ENCODE measurements at regions not wholly inside any gene's neighbourhood (a gene's known extent, or its start where the extent isn't known, plus 50 kb on each side); places are given as distances from the start of the nearest gene placed in this dataset.

GRCh38 chr4:147340591-147341120 is 140.2 kb upstream of the EDNRA start:
- Histone ChIP-seq H3K27ac (peak overlapping the region in 2 of 5 donors; percentile 19 to 61), H3K36me3 (no peaks in the 10 kb centered on the region), H3K27me3 (no peaks in the 10 kb centered on the region), H3K4me3 (no peak overlapping the region), H3K9me3 (no peaks in the 10 kb centered on the region), H3K4me1 (peaks cover 0 to 10% (median 4%) of the 10 kb centered on the region in 4 donors)
- no peak for TF ChIP-seq POLR2A (IDR thresholded peaks at IDR 0.05)
- no peak for TF ChIP-seq POLR2AphosphoS5 (IDR thresholded peaks at IDR 0.05)
- TF ChIP-seq, protein P1, sequence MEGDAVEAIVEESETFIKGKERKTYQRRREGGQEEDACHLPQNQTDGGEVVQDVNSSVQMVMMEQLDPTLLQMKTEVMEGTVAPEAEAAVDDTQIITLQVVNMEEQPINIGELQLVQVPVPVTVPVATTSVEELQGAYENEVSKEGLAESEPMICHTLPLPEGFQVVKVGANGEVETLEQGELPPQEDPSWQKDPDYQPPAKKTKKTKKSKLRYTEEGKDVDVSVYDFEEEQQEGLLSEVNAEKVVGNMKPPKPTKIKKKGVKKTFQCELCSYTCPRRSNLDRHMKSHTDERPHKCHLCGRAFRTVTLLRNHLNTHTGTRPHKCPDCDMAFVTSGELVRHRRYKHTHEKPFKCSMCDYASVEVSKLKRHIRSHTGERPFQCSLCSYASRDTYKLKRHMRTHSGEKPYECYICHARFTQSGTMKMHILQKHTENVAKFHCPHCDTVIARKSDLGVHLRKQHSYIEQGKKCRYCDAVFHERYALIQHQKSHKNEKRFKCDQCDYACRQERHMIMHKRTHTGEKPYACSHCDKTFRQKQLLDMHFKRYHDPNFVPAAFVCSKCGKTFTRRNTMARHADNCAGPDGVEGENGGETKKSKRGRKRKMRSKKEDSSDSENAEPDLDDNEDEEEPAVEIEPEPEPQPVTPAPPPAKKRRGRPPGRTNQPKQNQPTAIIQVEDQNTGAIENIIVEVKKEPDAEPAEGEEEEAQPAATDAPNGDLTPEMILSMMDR (IDR thresholded peaks at IDR 0.05) = no peak
- TF ChIP-seq EP300 (IDR thresholded peaks at IDR 0.05) = no peak
- intact Hi-C loops (cut with DNase I; ENCODE audit: low total_unique reads) = no loop called here
- peak in 1 of 2 donors; percentile 45 for DNase-seq
- WGBS, 5 donors = 53 to 69% (median 56%) methylated on average over 3 of the region's 3 CpGs

DNA sequence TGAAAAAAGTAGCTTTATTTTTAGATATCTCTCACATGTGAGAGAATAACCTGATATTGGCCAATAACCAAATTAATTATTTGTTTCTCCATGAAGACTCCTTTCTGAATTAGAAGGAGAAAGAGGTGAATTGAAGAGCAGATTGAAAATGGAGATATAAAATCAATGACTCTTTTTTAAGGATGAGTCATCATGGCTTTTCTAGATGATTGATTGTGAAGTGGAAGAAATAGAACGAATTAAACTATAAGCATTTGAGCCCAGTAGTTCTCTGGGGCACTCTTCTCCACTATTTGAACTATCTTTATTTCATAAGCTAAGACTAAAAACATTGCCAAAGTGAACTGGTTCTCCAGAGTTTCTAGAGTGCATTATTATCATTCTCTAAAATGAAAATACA is 137.2 kb upstream of the EDNRA start:
- 47 to 73% (median 65%) methylated on average over 1 of the region's 1 CpG for WGBS, 5 donors
- intact Hi-C loops (cut with DNase I; ENCODE audit: low total_unique reads) = no loop called here

GRCh38 chr4:147345662-147346061 is 135.2 kb upstream of the EDNRA start:
- Histone ChIP-seq H3K27ac (no peak overlapping the region), H3K4me3 (no peak overlapping the region), H3K4me1 (peaks cover 0 to 3% (median 1%) of the 10 kb centered on the region in 4 donors), H3K9me3 (no peaks in the 10 kb centered on the region), H3K27me3 (no peaks in the 10 kb centered on the region), H3K36me3 (no peaks in the 10 kb centered on the region)
- intact Hi-C loops (cut with DNase I; ENCODE audit: low total_unique reads) = no loop called here
- TF ChIP-seq POLR2AphosphoS5 (IDR thresholded peaks at IDR 0.05) = no peak
- TF ChIP-seq POLR2A (IDR thresholded peaks at IDR 0.05) = no peak
- TF ChIP-seq, protein P1 (IDR thresholded peaks at IDR 0.05) = no peak
- no peak for TF ChIP-seq EP300 (IDR thresholded peaks at IDR 0.05)
- DNase-seq = no peak
- WGBS, 5 donors = 40 to 65% (median 54%) methylated on average over 1 of the region's 1 CpG

More for the DNA sequence above, 137.2 kb upstream of the EDNRA start:
- H3K4me3 ChIP-seq = no peak overlapping the region
- no peak overlapping the region for H3K27ac ChIP-seq
- no peaks in the 10 kb centered on the region for H3K9me3 ChIP-seq
- no peaks in the 10 kb centered on the region for H3K27me3 ChIP-seq
- no peaks in the 10 kb centered on the region for H3K36me3 ChIP-seq
- TF ChIP-seq POLR2AphosphoS5 (IDR thresholded peaks at IDR 0.05) (no peak), POLR2A (IDR thresholded peaks at IDR 0.05) (no peak), EP300 (IDR thresholded peaks at IDR 0.05) (no peak)
- TF ChIP-seq, protein P1 (IDR thresholded peaks at IDR 0.05) = no peak
- DNase-seq = no peak
- peaks cover 0 to 10% (median 4%) of the 10 kb centered on the region in 4 donors for H3K4me1 ChIP-seq

DNA sequence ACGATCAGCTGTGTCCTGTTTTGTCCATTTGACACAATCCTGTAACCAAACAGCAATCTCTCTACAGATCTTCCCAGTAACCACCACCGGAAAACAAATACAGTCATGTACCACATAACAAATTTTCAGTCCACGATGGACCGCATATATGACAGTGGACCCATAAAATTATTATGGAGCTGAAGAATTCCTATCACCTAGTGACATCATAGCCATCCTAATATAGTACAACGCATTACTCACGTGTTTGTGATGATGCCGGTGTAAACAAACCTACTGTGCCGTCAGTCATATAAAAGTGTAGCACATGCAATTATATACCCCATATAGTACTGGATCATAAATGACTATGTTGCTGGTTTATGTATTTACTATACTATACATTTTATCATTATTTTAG is 133.7 kb upstream of the EDNRA start:
- H3K9me3 ChIP-seq = no peaks in the 10 kb centered on the region
- intact Hi-C loops (cut with DNase I; ENCODE audit: low total_unique reads) = no loop called here
- H3K27me3 ChIP-seq = no peaks in the 10 kb centered on the region
- DNase-seq = no peak
- H3K4me3 ChIP-seq = no peak overlapping the region
- WGBS, 5 donors = 80 to 94% (median 83%) methylated on average over 8 of the region's 8 CpGs
- H3K27ac ChIP-seq = no peak overlapping the region
- no peaks in the 10 kb centered on the region for H3K36me3 ChIP-seq
- TF ChIP-seq POLR2A (IDR thresholded peaks at IDR 0.05) = no peak
- no peak for TF ChIP-seq EP300 (IDR thresholded peaks at IDR 0.05)
- TF ChIP-seq, protein P1 (IDR thresholded peaks at IDR 0.05) = no peak
- no peak for TF ChIP-seq POLR2AphosphoS5 (IDR thresholded peaks at IDR 0.05)
- H3K4me1 ChIP-seq = no peaks in the 10 kb centered on the region
